ENCODE measurements at regions not wholly inside any gene's neighbourhood (a gene's known extent, or its start where the extent isn't known, plus 50 kb on each side); places are given as distances from the start of the nearest gene placed in this dataset.

GRCh38 chr12:25781232-25781631 is 177.2 kb upstream of the RASSF8 start:
- no peak for TF ChIP-seq POLR2AphosphoS5 (IDR thresholded peaks at IDR 0.05; ENCODE audit: low read depth, low read length)
- TF ChIP-seq SIN3A (IDR thresholded peaks at IDR 0.05; ENCODE audit: borderline replicate concordance, insufficient read depth, low read length) = no peak
- no peak for TF ChIP-seq TAF1 (IDR thresholded peaks at IDR 0.05; ENCODE audit: borderline replicate concordance, insufficient read depth, low read length)
- no peak for TF ChIP-seq REST (IDR thresholded peaks at IDR 0.05; ENCODE audit: insufficient read depth in 1 of 2, low read depth in 2 of 2, low read length in 2 of 2)
